ENCODE measurements at regions not wholly inside any gene's neighbourhood (a gene's known extent, or its start where the extent isn't known, plus 50 kb on each side); places are given as distances from the start of the nearest gene placed in this dataset.
"Not testable (repeated sequence)": the region's sequence is repeated elsewhere in the genome, so short reads cannot be mapped to it uniquely, and the experiment has no call there.

DNA sequence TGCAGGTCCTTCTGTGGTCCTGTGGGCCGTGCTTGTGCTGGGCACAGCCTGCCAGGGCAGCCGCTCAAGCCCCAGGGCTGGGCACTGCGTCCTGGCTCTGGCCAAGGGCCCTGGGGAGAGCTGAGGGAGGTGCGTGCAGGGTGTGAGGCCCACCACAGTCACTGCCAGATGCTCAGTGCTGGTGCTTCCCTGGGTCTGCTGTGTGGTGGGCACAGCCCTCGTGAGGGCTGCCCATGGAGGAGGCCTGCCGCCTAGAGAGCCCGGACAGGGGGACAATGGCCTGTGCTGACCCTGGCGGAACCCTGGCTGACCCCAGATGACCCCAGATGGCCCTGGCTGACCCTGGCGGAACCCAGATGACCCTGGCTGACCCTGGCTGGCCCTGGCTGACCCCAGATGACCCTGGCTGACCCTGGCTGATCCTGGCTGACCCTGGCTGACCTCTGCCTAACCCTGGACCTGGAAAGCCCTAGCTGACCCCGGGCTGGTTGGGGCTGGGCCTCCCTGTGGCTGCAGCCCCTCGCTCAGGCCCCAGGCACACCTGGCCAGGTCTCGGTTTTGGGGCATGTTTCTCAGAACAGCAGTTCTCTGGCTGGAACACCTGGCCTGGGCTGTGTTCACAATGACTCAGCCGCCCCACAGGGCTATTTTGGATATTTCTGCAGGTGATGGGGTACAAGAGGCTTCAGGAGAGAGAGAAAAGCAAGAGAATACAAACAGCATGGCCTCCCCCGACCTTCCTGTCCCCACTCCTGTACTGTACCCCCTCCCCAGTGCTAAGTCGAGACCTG, 55.4 kb downstream of the TMEM121 start:
- no peak overlapping the region for H3K4me3 Mint-ChIP-seq
- no peak overlapping the region for H3K27ac Mint-ChIP-seq
- H3K4me1 Mint-ChIP-seq (ENCODE audit: low read depth) = peaks cover 4% of the 10 kb centered on the region
- no peaks in the 10 kb centered on the region for H3K27me3 Mint-ChIP-seq (ENCODE audit: low read depth)
- H3K9me3 Mint-ChIP-seq = no peaks in the 10 kb centered on the region
- no peaks in the 10 kb centered on the region for H3K36me3 Mint-ChIP-seq (ENCODE audit: low read depth)

GRCh38 chr14:105582639-105583038, 56.3 kb downstream of the TMEM121 start:
- no peak overlapping the region for H3K4me3 Mint-ChIP-seq
- no peak overlapping the region for H3K27ac Mint-ChIP-seq
- H3K36me3 Mint-ChIP-seq (ENCODE audit: low read depth) = no peaks in the 10 kb centered on the region
- no peaks in the 10 kb centered on the region for H3K27me3 Mint-ChIP-seq (ENCODE audit: low read depth)
- H3K9me3 Mint-ChIP-seq = no peaks in the 10 kb centered on the region
- peaks cover 4% of the 10 kb centered on the region for H3K4me1 Mint-ChIP-seq (ENCODE audit: low read depth)

GRCh38 chr14:105583914-105584313, 57.5 kb downstream of the TMEM121 start:
- H3K36me3 Mint-ChIP-seq (ENCODE audit: low read depth); H3K4me1 Mint-ChIP-seq (ENCODE audit: low read depth); H3K27me3 Mint-ChIP-seq (ENCODE audit: low read depth); H3K27ac Mint-ChIP-seq; H3K9me3 Mint-ChIP-seq; H3K4me3 Mint-ChIP-seq: not testable (repeated sequence)

- not testable (repeated sequence) for H3K27me3 Mint-ChIP-seq (ENCODE audit: low read depth); H3K9me3 Mint-ChIP-seq; H3K4me3 Mint-ChIP-seq; H3K36me3 Mint-ChIP-seq (ENCODE audit: low read depth); H3K27ac Mint-ChIP-seq; H3K4me1 Mint-ChIP-seq (ENCODE audit: low read depth)
These were observed 58.9 kb downstream of the TMEM121 start for GRCh38 chr14:105585290-105585689.

- H3K27me3 Mint-ChIP-seq (ENCODE audit: low read depth); H3K4me3 Mint-ChIP-seq; H3K36me3 Mint-ChIP-seq (ENCODE audit: low read depth); H3K27ac Mint-ChIP-seq; H3K4me1 Mint-ChIP-seq (ENCODE audit: low read depth); H3K9me3 Mint-ChIP-seq: not testable (repeated sequence)
These were observed 59.3 kb downstream of the TMEM121 start for GRCh38 chr14:105585722-105586121.

GRCh38 chr14:105586144-105586872, 59.9 kb downstream of the TMEM121 start:
- H3K9me3 Mint-ChIP-seq; H3K27me3 Mint-ChIP-seq (ENCODE audit: low read depth); H3K4me3 Mint-ChIP-seq; H3K27ac Mint-ChIP-seq; H3K4me1 Mint-ChIP-seq (ENCODE audit: low read depth); H3K36me3 Mint-ChIP-seq (ENCODE audit: low read depth): not testable (repeated sequence)

- not testable (repeated sequence) for H3K27me3 Mint-ChIP-seq (ENCODE audit: low read depth); H3K36me3 Mint-ChIP-seq (ENCODE audit: low read depth); H3K4me1 Mint-ChIP-seq (ENCODE audit: low read depth); H3K9me3 Mint-ChIP-seq; H3K27ac Mint-ChIP-seq; H3K4me3 Mint-ChIP-seq
These were observed 60.7 kb downstream of the TMEM121 start for GRCh38 chr14:105587034-105587433.

DNA sequence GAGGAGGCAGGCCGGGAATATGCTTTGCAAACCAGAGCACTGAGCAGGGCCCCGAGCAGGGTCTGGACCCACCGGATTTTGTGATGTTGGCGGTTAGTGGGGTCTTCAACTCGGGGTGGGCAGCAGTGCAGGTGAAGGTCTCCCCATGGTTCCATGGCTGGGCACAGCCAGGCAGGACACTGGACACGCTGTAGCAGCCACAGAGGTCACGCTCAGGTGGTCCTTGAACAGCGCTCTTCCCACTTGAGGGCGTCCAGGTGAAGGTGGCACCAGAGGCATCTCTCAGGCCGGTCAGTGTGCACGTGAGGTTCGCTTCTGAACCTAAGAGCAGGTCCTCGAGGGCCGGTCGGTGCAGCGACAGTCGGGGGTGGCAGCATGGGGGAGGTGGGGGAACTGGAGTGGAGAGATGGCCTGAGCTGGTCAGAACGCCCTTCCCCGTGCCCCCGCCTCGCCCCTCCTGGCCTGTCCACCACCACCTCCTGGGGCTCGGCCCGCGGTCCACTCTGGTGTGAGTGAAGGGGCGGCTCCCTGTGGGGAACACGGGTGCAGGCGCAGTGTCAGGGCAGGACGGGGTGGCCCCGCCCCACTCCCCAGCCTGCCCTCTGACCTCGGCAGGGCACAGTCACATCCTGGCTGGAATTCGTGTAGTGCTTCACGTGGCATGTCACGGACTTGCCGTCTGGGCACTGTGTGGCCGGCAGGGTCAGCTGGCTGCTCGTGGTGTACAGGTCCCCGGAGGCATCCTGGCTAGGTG, 61.3 kb downstream of the TMEM121 start:
- not testable (repeated sequence) for H3K4me1 Mint-ChIP-seq (ENCODE audit: low read depth); H3K27me3 Mint-ChIP-seq (ENCODE audit: low read depth); H3K4me3 Mint-ChIP-seq; H3K27ac Mint-ChIP-seq; H3K36me3 Mint-ChIP-seq (ENCODE audit: low read depth); H3K9me3 Mint-ChIP-seq

DNA sequence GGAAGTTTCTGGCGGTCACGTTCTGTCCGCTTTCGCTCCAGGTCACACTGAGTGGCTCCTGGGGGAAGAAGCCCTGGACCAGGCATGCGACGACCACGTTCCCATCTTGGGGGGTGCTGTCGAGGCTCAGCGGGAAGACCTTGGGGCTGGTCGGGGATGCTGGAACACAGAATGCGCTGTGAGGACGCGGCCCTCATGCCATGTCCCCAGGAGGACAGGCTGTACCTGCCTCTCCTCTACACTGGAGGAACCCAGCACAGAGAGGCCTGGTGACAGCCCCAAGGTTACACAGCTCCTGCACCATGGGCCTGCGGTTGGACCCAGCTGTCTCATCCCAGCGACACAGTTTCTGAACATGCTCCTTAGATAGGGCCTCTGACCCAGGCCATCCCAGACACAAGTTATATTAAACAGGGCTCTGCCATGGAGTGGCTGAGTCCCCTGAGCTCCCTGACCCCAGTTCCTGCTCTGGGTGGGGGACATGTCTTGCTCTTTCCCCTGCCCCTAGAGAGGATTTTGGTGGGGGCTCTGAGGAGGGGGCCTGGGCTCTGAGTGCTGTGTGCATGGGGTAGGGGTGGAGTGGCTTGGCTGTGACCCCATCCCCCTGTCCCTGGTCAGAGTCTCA, 62.0 kb downstream of the TMEM121 start:
- no peaks in the 10 kb centered on the region for H3K9me3 Mint-ChIP-seq
- no peak overlapping the region for H3K4me3 Mint-ChIP-seq
- no peak overlapping the region for H3K27ac Mint-ChIP-seq
- H3K4me1 Mint-ChIP-seq (ENCODE audit: low read depth) = no peaks in the 10 kb centered on the region
- no peaks in the 10 kb centered on the region for H3K36me3 Mint-ChIP-seq (ENCODE audit: low read depth)
- no peaks in the 10 kb centered on the region for H3K27me3 Mint-ChIP-seq (ENCODE audit: low read depth)

DNA sequence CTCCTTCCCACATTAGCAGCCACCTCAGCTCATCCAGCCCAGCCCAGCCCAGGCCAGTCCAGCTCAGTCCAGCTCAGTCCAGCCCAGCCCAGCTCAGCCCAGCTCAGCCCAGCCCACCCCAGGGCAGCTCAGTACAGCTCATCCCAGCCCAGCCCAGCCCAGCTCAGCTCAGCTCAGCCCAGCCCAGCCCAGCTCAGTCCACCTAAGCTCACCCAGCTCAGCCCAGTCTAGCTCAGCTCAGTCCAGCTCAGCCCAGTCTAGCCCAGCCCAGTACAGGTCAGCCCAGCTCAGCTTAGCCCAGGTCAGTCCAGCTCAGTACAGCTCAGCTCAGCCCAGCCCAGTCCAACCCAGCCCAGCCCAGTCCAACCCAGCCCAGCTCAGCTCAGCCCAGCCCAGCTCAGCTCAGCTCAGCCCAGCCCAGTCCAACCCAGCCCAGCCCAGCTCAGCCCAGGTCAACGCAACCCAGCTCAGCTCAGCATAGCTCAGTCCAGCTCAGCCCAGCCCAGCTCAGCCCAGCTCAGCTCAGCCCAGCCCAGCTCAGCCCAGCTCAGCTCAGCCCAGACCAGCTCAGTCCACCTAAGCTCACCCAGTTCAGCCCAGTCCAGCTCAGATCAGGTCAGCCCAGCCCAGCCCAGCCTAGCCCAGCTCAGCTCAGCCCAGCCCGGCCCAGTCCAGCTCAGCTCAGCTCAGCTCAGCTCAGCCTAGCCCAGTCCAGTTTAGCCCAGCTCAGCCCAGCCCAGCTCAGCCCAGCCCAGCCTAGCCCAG, 63.0 kb downstream of the TMEM121 start:
- Mint-ChIP-seq H3K4me1 (ENCODE audit: low read depth) (no peaks in the 10 kb centered on the region), H3K36me3 (ENCODE audit: low read depth) (no peaks in the 10 kb centered on the region), H3K4me3 (no peak overlapping the region), H3K9me3 (no peaks in the 10 kb centered on the region), H3K27ac (no peak overlapping the region), H3K27me3 (ENCODE audit: low read depth) (no peaks in the 10 kb centered on the region)

DNA sequence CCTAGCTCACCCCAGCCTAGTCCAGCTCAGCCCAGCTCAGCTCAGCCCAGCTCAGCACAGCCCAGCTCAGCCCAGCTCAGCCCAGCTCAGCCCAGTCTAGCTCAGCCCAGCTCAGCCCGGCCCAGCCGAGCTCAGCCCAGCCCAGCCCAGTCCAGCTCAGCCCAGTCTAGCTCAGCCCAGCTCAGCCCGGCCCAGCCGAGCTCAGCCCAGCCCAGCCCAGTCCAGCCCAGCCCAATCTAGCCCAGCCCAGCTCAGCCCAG, 63.5 kb downstream of the TMEM121 start:
- not testable (repeated sequence) for H3K36me3 Mint-ChIP-seq (ENCODE audit: low read depth); H3K4me3 Mint-ChIP-seq; H3K4me1 Mint-ChIP-seq (ENCODE audit: low read depth); H3K27me3 Mint-ChIP-seq (ENCODE audit: low read depth); H3K9me3 Mint-ChIP-seq; H3K27ac Mint-ChIP-seq

DNA sequence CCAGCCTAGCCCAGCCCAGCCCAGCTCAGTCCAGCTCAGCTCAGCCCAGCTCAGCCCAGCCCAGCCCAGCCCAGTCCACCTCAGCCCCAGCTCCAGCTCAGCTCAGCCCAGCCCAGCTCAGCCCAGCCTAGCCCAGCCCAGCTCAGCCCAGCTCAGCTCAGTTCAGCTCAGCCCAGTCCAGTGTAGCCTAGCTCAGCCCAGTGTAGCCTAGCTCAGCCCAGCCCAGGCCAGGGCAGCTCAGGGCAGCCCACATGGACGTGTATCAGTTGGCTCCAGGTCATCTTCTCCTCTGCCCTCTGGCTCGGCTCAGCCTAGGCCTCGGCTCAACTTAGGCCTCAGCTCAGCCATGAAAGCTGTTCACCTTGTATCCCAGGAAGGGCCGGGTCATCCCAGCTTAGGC, 64.7 kb downstream of the TMEM121 start:
- no peak overlapping the region for H3K4me3 Mint-ChIP-seq

DNA sequence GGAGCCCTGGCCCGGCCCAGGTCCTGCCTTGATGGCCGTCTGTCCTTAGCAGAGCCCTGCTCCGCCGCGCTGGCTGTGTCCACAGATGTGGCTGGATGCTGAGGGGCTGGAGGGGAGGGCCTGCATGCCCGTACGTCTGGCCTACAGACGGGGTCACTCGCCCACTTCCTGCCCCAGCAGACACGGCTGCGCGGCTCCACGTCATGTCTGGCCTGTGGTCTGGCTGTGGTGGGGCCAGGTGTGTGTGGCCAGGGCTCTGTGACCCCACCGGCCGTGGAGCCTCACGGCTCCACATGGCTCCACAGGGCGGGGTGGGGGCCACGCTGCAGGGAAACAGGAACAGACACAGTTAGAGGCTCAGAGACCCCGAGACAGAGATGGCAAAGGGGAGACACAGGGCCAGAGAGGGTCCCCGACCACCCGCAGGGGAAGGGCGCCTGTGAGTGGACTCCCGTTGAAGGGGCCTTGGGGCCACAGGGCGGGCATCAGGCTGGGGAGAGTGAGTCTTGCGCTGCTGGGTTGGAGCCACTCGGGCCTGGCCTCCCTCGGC, 65.5 kb downstream of the TMEM121 start:
- H3K36me3 Mint-ChIP-seq (ENCODE audit: low read depth); H3K9me3 Mint-ChIP-seq; H3K4me3 Mint-ChIP-seq; H3K27me3 Mint-ChIP-seq (ENCODE audit: low read depth); H3K27ac Mint-ChIP-seq; H3K4me1 Mint-ChIP-seq (ENCODE audit: low read depth): not testable (repeated sequence)

More for the DNA sequence above, 64.7 kb downstream of the TMEM121 start:
- no peaks in the 10 kb centered on the region for H3K9me3 Mint-ChIP-seq
- no peaks in the 10 kb centered on the region for H3K27me3 Mint-ChIP-seq (ENCODE audit: low read depth)
- H3K36me3 Mint-ChIP-seq (ENCODE audit: low read depth) = no peaks in the 10 kb centered on the region
- no peaks in the 10 kb centered on the region for H3K4me1 Mint-ChIP-seq (ENCODE audit: low read depth)
- H3K27ac Mint-ChIP-seq = no peak overlapping the region

GRCh38 chr14:105592646-105593045, 66.3 kb downstream of the TMEM121 start:
- not testable (repeated sequence) for H3K4me1 Mint-ChIP-seq (ENCODE audit: low read depth); H3K36me3 Mint-ChIP-seq (ENCODE audit: low read depth); H3K27me3 Mint-ChIP-seq (ENCODE audit: low read depth); H3K27ac Mint-ChIP-seq; H3K9me3 Mint-ChIP-seq; H3K4me3 Mint-ChIP-seq
